Activated CD8-positive, alpha-beta memory T cell treated with anti-CD3 and anti-CD28 coated beads, Interleukin-2, amount 50 U/mL, for 1 hour (primary cell): ENCODE measurements at regions not wholly inside any gene's neighbourhood (a gene's known extent, or its start where the extent isn't known, plus 50 kb on each side); places are given as distances from the start of the nearest gene placed in this dataset.

ENCODE experiments used
- DNase-seq: peaks from one replicate; pipeline ENCODE4 v3.0.0-alpha.2; 2020; ENCODE audit errors: extremely low read depth

- DNase-seq, result no peak
These were observed 462.3 kb upstream of the JARID2 start for GRCh38 chr6:14783594-14783993.

DNA sequence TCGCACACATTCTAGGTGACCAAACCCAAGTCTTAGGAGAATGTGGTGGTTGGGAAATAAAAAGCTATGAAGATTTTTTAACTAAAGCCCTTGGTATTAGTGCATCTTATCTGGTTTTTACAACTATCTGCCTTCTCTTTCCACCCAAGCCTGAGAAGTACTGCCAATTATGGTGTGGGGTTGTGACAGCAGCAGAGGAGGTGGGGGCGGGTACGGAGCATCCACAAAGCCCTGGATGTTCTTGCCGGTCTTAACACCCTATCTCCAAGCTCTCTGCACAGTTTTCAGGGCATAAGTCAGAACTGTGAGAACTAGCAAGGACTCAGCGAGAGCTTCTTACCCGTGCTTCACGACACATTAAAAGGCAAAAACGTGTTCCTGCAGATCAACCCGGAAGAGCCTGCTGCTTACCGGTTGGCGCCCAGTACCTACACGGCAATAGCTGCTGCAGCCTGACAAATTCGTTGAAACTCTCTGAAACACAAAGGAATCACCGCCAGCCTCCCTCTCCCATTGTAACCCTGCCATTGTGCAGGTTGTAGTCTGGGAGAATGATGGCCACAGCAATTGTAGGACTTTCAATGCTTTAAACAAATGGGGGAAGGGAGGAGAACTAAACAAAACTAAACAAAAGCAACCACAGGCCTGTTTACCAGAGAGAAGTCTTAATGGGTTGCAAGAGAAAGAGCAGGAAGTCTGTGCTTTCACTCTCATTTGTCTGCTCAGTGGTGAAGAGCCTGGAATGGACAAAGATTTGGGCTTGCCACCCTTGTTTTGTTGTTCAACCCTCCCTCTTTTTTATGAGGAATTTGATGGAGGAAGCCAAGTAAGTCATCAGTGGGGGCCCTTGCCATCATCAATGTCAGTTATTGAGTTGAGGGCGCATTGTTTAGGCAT, 461.0 kb upstream of the JARID2 start:
- no peak for DNase-seq

- DNase-seq, result no peak
These were observed 460.4 kb upstream of the JARID2 start for GRCh38 chr6:14785493-14785790.

GRCh38 chr6:14786008-14786407, 459.9 kb upstream of the JARID2 start:
- DNase-seq, result no peak

DNA sequence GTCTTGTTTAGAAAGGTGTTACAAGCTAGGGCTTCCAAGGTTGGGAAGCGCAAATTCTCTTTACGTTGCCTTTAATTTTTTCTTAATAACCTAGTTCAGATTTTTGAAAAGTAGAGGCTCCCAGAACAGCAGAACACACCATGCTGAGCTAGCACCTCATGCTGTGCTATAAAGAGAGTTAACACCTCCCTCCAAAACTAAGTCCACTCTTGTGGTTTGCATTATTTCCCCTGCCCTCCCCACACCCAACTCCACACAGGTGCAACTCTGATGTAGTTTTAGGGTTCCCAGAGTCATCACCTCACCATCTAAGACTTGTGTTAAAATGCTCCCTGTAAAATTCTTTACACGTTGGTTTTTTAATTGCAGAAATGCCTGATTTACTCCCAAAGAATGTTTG, 459.4 kb upstream of the JARID2 start:
- no peak for DNase-seq

GRCh38 chr6:14787250-14787649, 458.6 kb upstream of the JARID2 start:
- no peak for DNase-seq

GRCh38 chr6:14787677-14788076, 458.2 kb upstream of the JARID2 start:
- DNase-seq, result no peak

GRCh38 chr6:14789996-14790395, 455.9 kb upstream of the JARID2 start:
- no peak for DNase-seq

DNA sequence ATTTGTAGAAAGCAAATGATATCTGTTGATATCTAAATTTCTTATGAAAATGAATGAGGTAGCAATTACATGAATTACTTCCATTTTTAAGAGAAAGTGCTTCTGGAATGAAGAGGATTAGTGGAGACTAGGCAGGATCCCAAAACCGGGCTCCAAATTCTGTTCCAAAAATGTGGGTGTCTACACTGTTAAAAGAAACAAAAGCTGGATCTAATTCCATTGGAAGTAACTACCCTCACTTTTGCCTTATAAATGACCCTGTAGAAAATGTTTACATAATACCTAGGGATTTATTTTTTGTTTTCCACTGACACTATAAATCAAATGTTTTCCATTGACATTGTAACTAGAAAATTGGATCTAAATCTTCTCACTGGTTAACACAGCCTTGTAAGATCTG, 454.9 kb upstream of the JARID2 start:
- DNase-seq, result no peak

GRCh38 chr6:14791526-14791925, 454.3 kb upstream of the JARID2 start:
- DNase-seq, result no peak

GRCh38 chr6:14792118-14792955, 453.5 kb upstream of the JARID2 start:
- DNase-seq, result no peak

- no peak for DNase-seq
These were observed 450.4 kb upstream of the JARID2 start for GRCh38 chr6:14795451-14795850.

DNA sequence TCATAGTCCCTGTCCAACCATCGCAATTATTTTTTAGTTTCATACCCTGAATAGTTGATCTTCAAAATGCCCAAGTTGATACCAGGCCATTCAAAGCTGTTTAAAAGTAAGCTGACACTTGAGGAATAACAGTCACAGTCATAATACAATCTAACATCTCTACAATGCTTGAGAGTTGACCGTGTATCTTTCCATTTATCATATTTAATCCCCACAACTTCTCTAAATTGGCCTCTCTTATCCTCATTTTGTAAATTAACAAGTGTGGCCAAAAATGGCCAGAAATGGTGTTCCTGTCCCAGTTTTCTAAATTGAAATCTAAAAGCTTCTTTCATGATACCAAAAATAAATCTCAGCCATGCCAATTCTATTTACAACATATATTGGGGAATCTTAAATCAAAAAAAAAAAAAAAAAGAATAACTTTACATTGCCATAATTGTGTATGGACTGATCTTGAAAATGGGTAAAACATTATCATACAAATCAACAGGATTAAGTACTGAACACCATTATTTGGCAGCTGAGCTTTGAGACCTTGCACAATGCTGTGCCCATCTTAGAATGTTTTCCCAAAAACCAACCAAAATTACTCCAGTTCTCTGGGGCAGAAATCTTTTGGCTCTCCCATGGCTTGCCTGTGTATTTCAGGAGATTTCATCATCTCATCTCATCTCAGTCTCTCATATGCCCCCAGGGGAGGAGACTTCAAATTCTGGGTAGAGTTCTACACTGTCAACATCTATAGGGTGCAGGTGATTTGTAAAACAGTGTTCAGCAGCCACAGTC, 448.7 kb upstream of the JARID2 start:
- no peak for DNase-seq

DNA sequence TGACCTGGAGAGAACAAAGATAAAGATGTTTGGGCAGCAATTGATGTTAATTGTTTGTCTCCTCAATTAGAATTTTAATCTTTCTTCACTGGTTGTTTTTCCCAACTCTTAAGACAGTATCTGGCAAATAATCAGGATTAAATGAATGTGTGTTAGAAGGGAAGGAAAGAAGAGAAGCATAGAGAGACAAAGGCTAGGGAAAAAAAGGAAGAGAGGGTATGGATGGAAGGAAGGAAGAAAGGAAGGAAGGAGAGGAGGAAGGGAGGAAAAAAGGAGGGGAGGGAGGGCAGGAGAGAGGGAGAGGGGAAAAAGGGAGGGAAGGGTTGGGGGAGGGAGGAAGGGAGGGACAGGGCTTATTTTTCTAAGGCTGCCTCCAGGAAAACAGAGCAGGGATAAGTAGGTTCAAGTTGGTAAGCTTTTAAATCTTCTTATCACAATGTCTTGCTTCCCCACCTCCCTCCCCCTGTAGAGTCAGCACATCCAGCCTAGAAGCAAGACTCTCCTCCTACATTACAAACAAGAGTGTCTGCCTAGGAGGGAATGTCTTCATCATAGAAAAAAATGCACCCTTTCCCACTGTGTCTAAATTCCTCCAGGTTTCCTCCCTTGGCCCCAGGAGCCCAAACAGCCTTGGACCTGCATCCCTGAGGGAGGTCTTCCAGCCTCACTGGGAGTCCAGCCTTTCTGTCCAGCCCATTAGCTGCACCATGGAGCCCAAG, 447.8 kb upstream of the JARID2 start:
- no peak for DNase-seq

GRCh38 chr6:14798594-14798982, 447.3 kb upstream of the JARID2 start:
- DNase-seq, result no peak

- no peak for DNase-seq
These were observed 446.8 kb upstream of the JARID2 start for GRCh38 chr6:14798996-14799588.

GRCh38 chr6:14799928-14800327, 445.9 kb upstream of the JARID2 start:
- DNase-seq, result no peak

GRCh38 chr6:14802514-14803160, 443.2 kb upstream of the JARID2 start:
- DNase-seq, result no peak

DNA sequence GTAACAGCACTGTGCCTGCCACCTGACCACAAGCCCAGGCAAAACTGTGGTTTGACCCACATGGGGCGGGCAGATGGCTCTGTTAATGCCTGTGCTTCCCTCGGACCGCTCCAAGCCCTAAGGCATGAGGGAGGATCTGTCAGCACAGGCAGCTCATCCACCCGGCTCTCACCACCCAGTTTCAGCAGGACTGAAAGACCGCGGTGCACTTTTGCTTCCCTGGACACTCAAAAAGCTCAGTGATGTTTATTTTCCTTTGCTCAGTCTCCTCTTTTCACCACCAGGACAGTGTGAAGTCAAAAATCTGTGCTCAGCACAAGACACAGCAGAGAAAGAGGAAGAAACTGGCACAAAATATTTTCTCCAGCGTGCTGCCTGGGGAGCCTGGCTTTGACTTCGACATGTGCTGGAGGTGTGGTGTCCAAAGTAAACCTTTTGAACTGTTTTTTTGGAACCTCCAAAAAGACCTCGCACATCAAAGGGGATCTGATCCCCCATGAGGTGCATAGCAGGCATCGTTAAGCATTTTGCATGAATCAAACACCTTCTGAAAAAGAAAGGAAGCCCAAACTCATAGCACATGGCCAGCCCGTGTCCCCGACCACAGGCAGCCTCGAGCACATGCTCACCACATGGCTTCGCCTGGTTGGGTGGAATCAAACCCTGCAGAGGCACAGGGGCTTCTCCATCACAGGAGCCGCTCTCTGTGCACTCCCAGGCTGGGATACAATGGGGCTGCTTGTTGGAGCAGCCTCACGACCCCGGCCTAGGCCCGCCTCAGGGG, 441.7 kb upstream of the JARID2 start:
- no peak for DNase-seq

DNA sequence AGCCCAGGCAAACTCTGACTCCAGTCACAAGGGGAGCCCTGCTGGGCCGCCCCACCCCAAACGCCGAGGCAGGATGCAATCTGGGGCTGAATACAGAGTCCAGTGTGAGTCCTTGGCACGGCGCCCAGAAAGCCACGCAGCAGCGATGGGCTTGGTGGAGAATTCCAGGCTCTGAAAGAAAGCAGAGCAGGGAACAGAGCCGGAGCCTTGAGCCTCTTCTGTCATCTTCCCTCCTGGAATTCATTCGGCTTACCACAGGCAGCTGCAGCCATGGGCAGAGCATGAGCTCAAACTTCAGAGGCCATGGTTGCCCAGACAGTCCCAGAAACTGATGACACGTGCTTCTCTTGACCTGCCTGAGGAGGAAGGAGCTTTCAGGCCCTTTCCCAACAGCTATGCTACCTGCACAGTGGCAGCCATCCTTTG, 441.1 kb upstream of the JARID2 start:
- DNase-seq, result no peak
